ENCODE measurements at regions not wholly inside any gene's neighbourhood (a gene's known extent, or its start where the extent isn't known, plus 50 kb on each side); places are given as distances from the start of the nearest gene placed in this dataset.

- TF ChIP-seq FOXA1 (IDR thresholded peaks at IDR 0.05) (no peak), SUZ12 (IDR thresholded peaks at IDR 0.05) (no peak), FOXM1 (IDR thresholded peaks at IDR 0.05; ENCODE audit: borderline replicate concordance) (no peak), BHLHE40 (IDR thresholded peaks at IDR 0.05; ENCODE audit: borderline replicate concordance) (no peak), HDGF (IDR thresholded peaks at IDR 0.05; ENCODE audit: borderline replicate concordance) (no peak), FOXK2 (IDR thresholded peaks at IDR 0.05) (no peak)
Observed at GRCh38 chr1:224866940-224867339, 62.5 kb upstream of the DNAH14 start.

Measured in HEK293T (cell line).